ENCODE measurements at regions not wholly inside any gene's neighbourhood (a gene's known extent, or its start where the extent isn't known, plus 50 kb on each side); places are given as distances from the start of the nearest gene placed in this dataset.

DNA sequence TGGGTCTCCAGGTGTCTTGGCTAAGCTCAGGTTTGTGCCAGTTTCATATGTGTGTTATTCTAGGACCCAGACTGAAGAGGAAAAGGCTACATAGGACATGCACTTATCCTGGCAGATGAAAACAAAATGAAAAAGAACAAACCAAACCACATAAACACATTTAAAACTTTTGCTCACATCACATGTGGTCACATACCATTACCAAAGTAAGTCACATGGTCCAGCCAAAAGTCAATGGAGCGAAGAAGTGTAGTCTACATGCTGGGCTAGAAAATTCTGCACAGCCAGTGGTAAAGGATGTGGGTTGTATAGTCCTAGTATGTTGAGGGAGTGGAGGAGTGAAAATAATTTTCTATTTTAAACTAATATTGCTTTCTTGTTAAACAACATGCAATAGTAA is 437.5 kb downstream of the BTBD3 start:
- Mint-ChIP-seq H3K27ac (no peak overlapping the region), H3K4me3 (ENCODE audit: low read depth) (no peak overlapping the region), H3K36me3 (ENCODE audit: insufficient read depth) (peaks cover 3% of the 10 kb centered on the region), H3K27me3 (no peaks in the 10 kb centered on the region), H3K4me1 (ENCODE audit: low read depth) (no peaks in the 10 kb centered on the region), H3K9me3 (ENCODE audit: low read depth) (peaks cover 14% of the 10 kb centered on the region)
- no peak for DNase-seq (ENCODE audit: low spot score, unreplicated experiment)
- TF ChIP-seq, protein P1, sequence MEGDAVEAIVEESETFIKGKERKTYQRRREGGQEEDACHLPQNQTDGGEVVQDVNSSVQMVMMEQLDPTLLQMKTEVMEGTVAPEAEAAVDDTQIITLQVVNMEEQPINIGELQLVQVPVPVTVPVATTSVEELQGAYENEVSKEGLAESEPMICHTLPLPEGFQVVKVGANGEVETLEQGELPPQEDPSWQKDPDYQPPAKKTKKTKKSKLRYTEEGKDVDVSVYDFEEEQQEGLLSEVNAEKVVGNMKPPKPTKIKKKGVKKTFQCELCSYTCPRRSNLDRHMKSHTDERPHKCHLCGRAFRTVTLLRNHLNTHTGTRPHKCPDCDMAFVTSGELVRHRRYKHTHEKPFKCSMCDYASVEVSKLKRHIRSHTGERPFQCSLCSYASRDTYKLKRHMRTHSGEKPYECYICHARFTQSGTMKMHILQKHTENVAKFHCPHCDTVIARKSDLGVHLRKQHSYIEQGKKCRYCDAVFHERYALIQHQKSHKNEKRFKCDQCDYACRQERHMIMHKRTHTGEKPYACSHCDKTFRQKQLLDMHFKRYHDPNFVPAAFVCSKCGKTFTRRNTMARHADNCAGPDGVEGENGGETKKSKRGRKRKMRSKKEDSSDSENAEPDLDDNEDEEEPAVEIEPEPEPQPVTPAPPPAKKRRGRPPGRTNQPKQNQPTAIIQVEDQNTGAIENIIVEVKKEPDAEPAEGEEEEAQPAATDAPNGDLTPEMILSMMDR (IDR thresholded peaks at IDR 0.05; ENCODE audit: unreplicated experiment): no peak

GRCh38 chr20:12358006-12358654 is 440.4 kb downstream of the BTBD3 start:
- Mint-ChIP-seq H3K27me3 (no peaks in the 10 kb centered on the region), H3K27ac (no peak overlapping the region), H3K4me1 (ENCODE audit: low read depth) (no peaks in the 10 kb centered on the region), H3K9me3 (ENCODE audit: low read depth) (peaks cover 18% of the 10 kb centered on the region), H3K36me3 (ENCODE audit: insufficient read depth) (peaks cover 3% of the 10 kb centered on the region), H3K4me3 (ENCODE audit: low read depth) (no peak overlapping the region)
- TF ChIP-seq, protein P1 (IDR thresholded peaks at IDR 0.05; ENCODE audit: unreplicated experiment): peak; percentile 24
- DNase-seq (ENCODE audit: low spot score, unreplicated experiment): no peak

DNA sequence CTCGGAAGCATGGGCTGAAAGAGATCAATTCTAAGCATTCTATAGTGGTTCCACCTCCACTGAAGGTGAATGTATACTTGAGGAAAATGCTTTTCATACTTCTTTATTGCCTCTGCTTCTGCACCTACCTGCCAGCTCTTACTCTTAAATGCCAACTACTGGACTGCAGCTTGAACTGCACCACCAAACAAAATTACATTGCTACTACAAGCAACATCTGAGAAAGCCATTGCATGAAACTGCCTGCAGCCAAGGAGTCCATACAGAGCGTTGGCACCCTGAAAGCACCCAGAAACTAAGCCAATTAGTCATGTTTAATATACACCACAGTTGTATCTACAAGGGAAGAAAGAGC is 440.9 kb downstream of the BTBD3 start:
- TF ChIP-seq, protein P1 (IDR thresholded peaks at IDR 0.05; ENCODE audit: unreplicated experiment): no peak
- H3K9me3 Mint-ChIP-seq (ENCODE audit: low read depth): peaks cover 18% of the 10 kb centered on the region
- no peak overlapping the region for H3K4me3 Mint-ChIP-seq (ENCODE audit: low read depth)
- peaks cover 3% of the 10 kb centered on the region for H3K36me3 Mint-ChIP-seq (ENCODE audit: insufficient read depth)
- no peaks in the 10 kb centered on the region for H3K27me3 Mint-ChIP-seq
- H3K4me1 Mint-ChIP-seq (ENCODE audit: low read depth): no peaks in the 10 kb centered on the region
- no peak for DNase-seq (ENCODE audit: low spot score, unreplicated experiment)
- no peak overlapping the region for H3K27ac Mint-ChIP-seq

DNA sequence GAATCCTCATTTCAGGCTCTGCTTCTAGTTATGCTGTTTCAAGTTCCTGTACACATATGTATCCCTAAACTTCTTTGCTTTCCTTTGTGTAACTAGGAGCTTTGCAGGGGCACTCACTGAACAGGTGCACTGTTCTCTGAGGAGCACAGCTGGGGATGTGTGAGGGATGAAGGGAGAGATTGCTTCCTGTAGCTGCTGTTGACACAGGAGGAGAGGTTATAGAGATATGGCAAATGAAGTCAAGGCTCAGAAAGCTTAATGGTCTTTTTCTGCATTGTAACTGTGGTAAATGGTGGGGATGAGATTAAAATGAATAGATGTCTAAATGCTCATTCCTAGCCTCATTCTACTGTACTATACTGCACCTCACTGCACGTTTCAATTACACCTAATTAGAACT is 454.3 kb downstream of the BTBD3 start:
- TF ChIP-seq, protein P1 (IDR thresholded peaks at IDR 0.05; ENCODE audit: unreplicated experiment): no peak
- DNase-seq (ENCODE audit: low spot score, unreplicated experiment): no peak
- H3K27me3 Mint-ChIP-seq: no peaks in the 10 kb centered on the region
- no peak overlapping the region for H3K4me3 Mint-ChIP-seq (ENCODE audit: low read depth)
- H3K36me3 Mint-ChIP-seq (ENCODE audit: insufficient read depth): no peaks in the 10 kb centered on the region
- peaks cover 9% of the 10 kb centered on the region for H3K4me1 Mint-ChIP-seq (ENCODE audit: low read depth)
- peak overlapping the region; percentile 25 for H3K27ac Mint-ChIP-seq
- peaks cover 4% of the 10 kb centered on the region for H3K9me3 Mint-ChIP-seq (ENCODE audit: low read depth)

DNA sequence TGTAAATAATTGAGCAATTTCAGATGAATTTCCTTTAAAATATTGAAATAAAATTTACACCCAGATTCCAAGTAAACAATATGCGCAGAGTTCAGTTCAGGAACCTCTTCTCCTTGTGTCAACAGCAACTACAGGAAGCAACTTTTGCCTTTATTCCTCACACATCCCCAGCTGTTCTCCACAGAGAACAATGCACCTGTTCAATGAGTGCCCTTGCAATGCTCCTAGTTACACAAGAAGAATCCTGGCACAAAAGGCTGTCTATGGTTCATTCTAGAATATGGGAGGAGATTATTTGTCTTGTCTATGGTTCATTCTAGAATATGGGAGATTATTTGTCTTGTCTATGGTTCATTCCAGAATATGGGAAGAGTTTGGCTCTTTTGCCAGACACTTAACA is 454.9 kb downstream of the BTBD3 start:
- TF ChIP-seq, protein P1 (IDR thresholded peaks at IDR 0.05; ENCODE audit: unreplicated experiment): no peak
- DNase-seq (ENCODE audit: low spot score, unreplicated experiment): no peak
- Mint-ChIP-seq H3K9me3 (ENCODE audit: low read depth) (peaks cover 4% of the 10 kb centered on the region), H3K36me3 (ENCODE audit: insufficient read depth) (no peaks in the 10 kb centered on the region), H3K27ac (no peak overlapping the region), H3K27me3 (no peaks in the 10 kb centered on the region), H3K4me1 (ENCODE audit: low read depth) (peaks cover 9% of the 10 kb centered on the region), H3K4me3 (ENCODE audit: low read depth) (no peak overlapping the region)

All from progenitor cell of endocrine pancreas (in vitro differentiated cells).